ENCODE measurements at regions not wholly inside any gene's neighbourhood (a gene's known extent, or its start where the extent isn't known, plus 50 kb on each side); places are given as distances from the start of the nearest gene placed in this dataset.

GRCh38 chr3:96169111-96169766 is 645.2 kb upstream of the EPHA6 start:
- no peak overlapping the region for H3K27ac ChIP-seq (ENCODE audit: low read depth in 1 of 2, low read length in 1 of 2)
- DNase-seq (no peak), ATAC-seq (ENCODE audit: insufficient read depth, low FRiP score) (no peak)
- H3K4me3 ChIP-seq: no peak overlapping the region
- 79 to 90% methylated on average over 3 of the region's 3 CpGs for WGBS, 2 donors
- H3K9me3 ChIP-seq (ENCODE audit: control insufficient read depth in 4 of 4, insufficient read depth in 3 of 4, low read length in 3 of 4): peaks cover 0 to 5% (median 0%) of the 10 kb centered on the region in 4 donors
- H3K4me1 ChIP-seq (ENCODE audit: control insufficient read depth in 5 of 5, insufficient read depth in 5 of 5, low read length in 5 of 5): no peaks in the 10 kb centered on the region
- H3K9ac ChIP-seq (ENCODE audit: insufficient read depth in 1 of 2, low read length in 2 of 2): no peak overlapping the region
- H3K27me3 ChIP-seq (ENCODE audit: control insufficient read depth in 3 of 3, insufficient read depth in 3 of 3, low read length in 2 of 3): no peaks in the 10 kb centered on the region
- H3K36me3 ChIP-seq (ENCODE audit: control insufficient read depth in 4 of 4, insufficient read depth in 4 of 4, low read length in 4 of 4): no peaks in the 10 kb centered on the region
- TF ChIP-seq CTCF (IDR thresholded peaks at IDR 0.05; ENCODE audit: control extremely low read depth, extremely low read depth): no peak

- ATAC-seq (ENCODE audit: insufficient read depth, low FRiP score) (no peak), DNase-seq (no peak)
- H3K9me3 ChIP-seq (ENCODE audit: control insufficient read depth in 4 of 4, insufficient read depth in 3 of 4, low read length in 3 of 4): peaks cover 0 to 9% (median 0%) of the 10 kb centered on the region in 4 donors
- no peak overlapping the region for H3K9ac ChIP-seq (ENCODE audit: insufficient read depth in 1 of 2, low read length in 2 of 2)
- no peak overlapping the region for H3K4me3 ChIP-seq
- H3K27me3 ChIP-seq (ENCODE audit: control insufficient read depth in 3 of 3, insufficient read depth in 3 of 3, low read length in 2 of 3): no peaks in the 10 kb centered on the region
- H3K36me3 ChIP-seq (ENCODE audit: control insufficient read depth in 4 of 4, insufficient read depth in 4 of 4, low read length in 4 of 4): no peaks in the 10 kb centered on the region
- no peak for TF ChIP-seq CTCF (IDR thresholded peaks at IDR 0.05; ENCODE audit: control extremely low read depth, extremely low read depth)
- H3K4me1 ChIP-seq (ENCODE audit: control insufficient read depth in 5 of 5, insufficient read depth in 5 of 5, low read length in 5 of 5): no peaks in the 10 kb centered on the region
- H3K27ac ChIP-seq (ENCODE audit: low read depth in 1 of 2, low read length in 1 of 2): no peak overlapping the region
Measured at GRCh38 chr3:96172917-96173316, 641.5 kb upstream of the EPHA6 start.

- DNase-seq: no peak
Measured at GRCh38 chr3:96175500-96175899, 638.9 kb upstream of the EPHA6 start.

More at GRCh38 chr3:96175500-96175899, 638.9 kb upstream of the EPHA6 start:
- WGBS, 2 donors: 83 to 88% methylated on average over 6 of the region's 6 CpGs
- no peaks in the 10 kb centered on the region for H3K36me3 ChIP-seq (ENCODE audit: control insufficient read depth in 4 of 4, insufficient read depth in 4 of 4, low read length in 4 of 4)
- ATAC-seq (ENCODE audit: insufficient read depth, low FRiP score): no peak
- H3K27ac ChIP-seq (ENCODE audit: low read depth in 1 of 2, low read length in 1 of 2): no peak overlapping the region
- no peak overlapping the region for H3K4me3 ChIP-seq
- H3K27me3 ChIP-seq (ENCODE audit: control insufficient read depth in 3 of 3, insufficient read depth in 3 of 3, low read length in 2 of 3): no peaks in the 10 kb centered on the region
- TF ChIP-seq CTCF (IDR thresholded peaks at IDR 0.05; ENCODE audit: control extremely low read depth, extremely low read depth): no peak
- peaks cover 0 to 4% (median 0%) of the 10 kb centered on the region in 4 donors for H3K9me3 ChIP-seq (ENCODE audit: control insufficient read depth in 4 of 4, insufficient read depth in 3 of 4, low read length in 3 of 4)
- H3K4me1 ChIP-seq (ENCODE audit: control insufficient read depth in 5 of 5, insufficient read depth in 5 of 5, low read length in 5 of 5): no peaks in the 10 kb centered on the region
- no peak overlapping the region for H3K9ac ChIP-seq (ENCODE audit: insufficient read depth in 1 of 2, low read length in 2 of 2)

Data from lung (tissue), 11 donors.